ENCODE measurements at regions not wholly inside any gene's neighbourhood (a gene's known extent, or its start where the extent isn't known, plus 50 kb on each side); places are given as distances from the start of the nearest gene placed in this dataset.

DNA sequence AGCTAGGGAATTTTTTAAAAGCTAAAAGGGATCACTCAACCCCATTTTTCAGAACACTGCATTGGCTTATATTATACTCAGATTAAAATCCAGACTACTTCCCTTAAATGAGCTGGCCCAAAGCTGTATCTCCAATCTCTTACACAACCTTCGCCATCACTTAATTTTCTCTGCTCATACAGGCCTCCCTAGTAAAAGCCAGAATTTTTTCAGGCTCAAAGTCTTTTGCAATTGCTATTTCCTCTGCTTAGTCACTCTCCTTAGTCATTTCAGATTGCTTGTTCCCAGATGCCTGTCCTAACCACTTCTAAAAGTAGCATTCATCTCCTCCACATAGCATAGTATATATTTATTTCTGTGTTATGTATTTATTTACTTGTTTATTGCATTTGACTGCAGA lies 1587.9 kb upstream of the ADGRL3 start:
- Mint-ChIP-seq H3K4me3 (no peak overlapping the region), H3K4me1 (ENCODE audit: unreplicated experiment) (no peaks in the 10 kb centered on the region), H3K36me3 (no peaks in the 10 kb centered on the region), H3K9me3 (no peaks in the 10 kb centered on the region), H3K27me3 (no peaks in the 10 kb centered on the region), H3K27ac (no peak overlapping the region)
- TF ChIP-seq, protein P1, sequence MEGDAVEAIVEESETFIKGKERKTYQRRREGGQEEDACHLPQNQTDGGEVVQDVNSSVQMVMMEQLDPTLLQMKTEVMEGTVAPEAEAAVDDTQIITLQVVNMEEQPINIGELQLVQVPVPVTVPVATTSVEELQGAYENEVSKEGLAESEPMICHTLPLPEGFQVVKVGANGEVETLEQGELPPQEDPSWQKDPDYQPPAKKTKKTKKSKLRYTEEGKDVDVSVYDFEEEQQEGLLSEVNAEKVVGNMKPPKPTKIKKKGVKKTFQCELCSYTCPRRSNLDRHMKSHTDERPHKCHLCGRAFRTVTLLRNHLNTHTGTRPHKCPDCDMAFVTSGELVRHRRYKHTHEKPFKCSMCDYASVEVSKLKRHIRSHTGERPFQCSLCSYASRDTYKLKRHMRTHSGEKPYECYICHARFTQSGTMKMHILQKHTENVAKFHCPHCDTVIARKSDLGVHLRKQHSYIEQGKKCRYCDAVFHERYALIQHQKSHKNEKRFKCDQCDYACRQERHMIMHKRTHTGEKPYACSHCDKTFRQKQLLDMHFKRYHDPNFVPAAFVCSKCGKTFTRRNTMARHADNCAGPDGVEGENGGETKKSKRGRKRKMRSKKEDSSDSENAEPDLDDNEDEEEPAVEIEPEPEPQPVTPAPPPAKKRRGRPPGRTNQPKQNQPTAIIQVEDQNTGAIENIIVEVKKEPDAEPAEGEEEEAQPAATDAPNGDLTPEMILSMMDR (conservative IDR thresholded peaks at IDR 0.05) = no peak
- no peak for DNase-seq (ENCODE audit: extremely low spot score, unreplicated experiment)

DNA sequence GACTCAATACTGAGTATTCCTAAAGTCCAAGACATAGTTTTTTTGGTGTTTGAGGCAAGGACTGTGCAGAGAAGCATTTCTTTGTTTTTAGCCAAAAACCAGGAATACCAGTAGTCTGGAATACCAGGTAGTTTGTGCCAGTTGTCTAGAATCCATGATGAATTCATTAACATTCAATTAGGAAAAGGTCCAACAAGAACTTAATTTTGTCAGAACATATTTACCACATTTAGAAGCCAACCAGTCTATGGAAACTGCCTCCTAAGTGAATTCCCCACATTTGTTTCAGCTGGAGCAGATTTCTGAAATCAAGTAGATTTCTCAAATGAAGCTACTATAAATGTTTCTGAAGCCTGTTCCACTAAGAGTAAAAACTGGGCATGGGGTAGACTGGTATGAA lies 1584.8 kb upstream of the ADGRL3 start:
- H3K27ac Mint-ChIP-seq = no peak overlapping the region
- H3K9me3 Mint-ChIP-seq = no peaks in the 10 kb centered on the region
- H3K27me3 Mint-ChIP-seq = no peaks in the 10 kb centered on the region
- no peaks in the 10 kb centered on the region for H3K36me3 Mint-ChIP-seq
- no peak for DNase-seq (ENCODE audit: extremely low spot score, unreplicated experiment)
- TF ChIP-seq, protein P1 (conservative IDR thresholded peaks at IDR 0.05) = no peak
- no peaks in the 10 kb centered on the region for H3K4me1 Mint-ChIP-seq (ENCODE audit: unreplicated experiment)
- H3K4me3 Mint-ChIP-seq = no peak overlapping the region

GRCh38 chr4:59629348-59629747 lies 1570.8 kb upstream of the ADGRL3 start:
- Mint-ChIP-seq H3K27me3 (no peaks in the 10 kb centered on the region), H3K4me3 (no peak overlapping the region), H3K9me3 (no peaks in the 10 kb centered on the region), H3K4me1 (ENCODE audit: unreplicated experiment) (no peaks in the 10 kb centered on the region), H3K27ac (no peak overlapping the region), H3K36me3 (no peaks in the 10 kb centered on the region)
- TF ChIP-seq, protein P1 (conservative IDR thresholded peaks at IDR 0.05) = no peak
- no peak for DNase-seq (ENCODE audit: extremely low spot score, unreplicated experiment)

DNA sequence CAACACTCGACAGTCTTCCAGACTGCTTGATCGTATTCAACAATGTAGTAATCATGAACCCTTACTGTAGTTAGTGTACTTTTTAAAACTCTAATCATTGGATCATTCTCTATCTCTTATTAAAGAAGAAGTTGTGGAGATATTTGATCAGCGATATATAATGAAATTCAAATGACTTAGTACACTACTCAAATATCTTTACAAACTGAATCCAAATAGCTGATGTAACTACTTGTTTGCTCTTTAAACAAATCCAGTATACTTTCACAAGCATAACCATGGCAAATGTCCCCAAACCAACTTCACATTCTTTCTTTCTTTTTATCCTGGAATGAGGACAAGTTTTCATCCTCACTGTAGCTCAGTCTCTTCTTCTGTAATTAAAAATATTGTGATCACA lies 1569.9 kb upstream of the ADGRL3 start:
- no peak for DNase-seq (ENCODE audit: extremely low spot score, unreplicated experiment)
- TF ChIP-seq, protein P1 (conservative IDR thresholded peaks at IDR 0.05) = no peak
- Mint-ChIP-seq H3K9me3 (no peaks in the 10 kb centered on the region), H3K36me3 (no peaks in the 10 kb centered on the region), H3K27me3 (no peaks in the 10 kb centered on the region), H3K4me1 (ENCODE audit: unreplicated experiment) (no peaks in the 10 kb centered on the region), H3K4me3 (no peak overlapping the region), H3K27ac (no peak overlapping the region)

- DNase-seq (ENCODE audit: extremely low spot score, unreplicated experiment) = no peak
Observed at GRCh38 chr4:59630922-59631321, 1569.2 kb upstream of the ADGRL3 start.

More at GRCh38 chr4:59630922-59631321, 1569.2 kb upstream of the ADGRL3 start:
- TF ChIP-seq, protein P1 (conservative IDR thresholded peaks at IDR 0.05) = no peak
- no peaks in the 10 kb centered on the region for H3K9me3 Mint-ChIP-seq
- H3K4me1 Mint-ChIP-seq (ENCODE audit: unreplicated experiment) = no peaks in the 10 kb centered on the region
- H3K4me3 Mint-ChIP-seq = no peak overlapping the region
- H3K27ac Mint-ChIP-seq = no peak overlapping the region
- H3K36me3 Mint-ChIP-seq = no peaks in the 10 kb centered on the region
- H3K27me3 Mint-ChIP-seq = no peaks in the 10 kb centered on the region

Measured in type B pancreatic cell (in vitro differentiated cells).